ENCODE measurements at regions not wholly inside any gene's neighbourhood (a gene's known extent, or its start where the extent isn't known, plus 50 kb on each side); places are given as distances from the start of the nearest gene placed in this dataset.
A peak's percentile ranks its signal among the peaks of the same experiment; 100 is the strongest.

- no TSS peak for BruUV-seq (replicated peaks)
- peaks cover 14% of the 10 kb centered on the region for H3K4me1 Mint-ChIP-seq (ENCODE audit: insufficient read depth, unreplicated experiment)
- H3K36me3 Mint-ChIP-seq (ENCODE audit: insufficient read depth, unreplicated experiment), result no peaks in the 10 kb centered on the region
- H3K4me3 Mint-ChIP-seq (ENCODE audit: unreplicated experiment), result no peak overlapping the region
- no peaks in the 10 kb centered on the region for H3K9me3 Mint-ChIP-seq (ENCODE audit: unreplicated experiment)
- DNase-seq (ENCODE audit: unreplicated experiment), result peak; percentile 49
- TF ChIP-seq CTCF (IDR thresholded peaks at IDR 0.05; ENCODE audit: unreplicated experiment), result no peak
- CTCF ChIA-PET, result no interaction called here
- peak overlapping the region; percentile 39 for H3K27ac Mint-ChIP-seq (ENCODE audit: low read depth, unreplicated experiment)
- H3K27me3 Mint-ChIP-seq (ENCODE audit: insufficient read depth, unreplicated experiment), result no peaks in the 10 kb centered on the region
- intact Hi-C loops (cut with micrococcal nuclease), result no loop called here
- POLR2A ChIA-PET, result no interaction called here
These were observed 511.8 kb downstream of the METTL15 start for GRCh38 chr11:28619846-28620540.

GRCh38 chr11:28618416-28618815 lies 510.2 kb downstream of the METTL15 start:
- intact Hi-C loops (cut with micrococcal nuclease), result no loop called here
- TF ChIP-seq CTCF (IDR thresholded peaks at IDR 0.05; ENCODE audit: unreplicated experiment), result no peak
- ChIA-PET POLR2A (no interaction called here), CTCF (no interaction called here)
- no TSS peak for BruUV-seq (replicated peaks)
- no peak overlapping the region for H3K27ac Mint-ChIP-seq (ENCODE audit: low read depth, unreplicated experiment)
- no peaks in the 10 kb centered on the region for H3K9me3 Mint-ChIP-seq (ENCODE audit: unreplicated experiment)
- no peaks in the 10 kb centered on the region for H3K36me3 Mint-ChIP-seq (ENCODE audit: insufficient read depth, unreplicated experiment)
- H3K27me3 Mint-ChIP-seq (ENCODE audit: insufficient read depth, unreplicated experiment), result no peaks in the 10 kb centered on the region
- no peak for DNase-seq (ENCODE audit: unreplicated experiment)
- H3K4me1 Mint-ChIP-seq (ENCODE audit: insufficient read depth, unreplicated experiment), result peaks cover 14% of the 10 kb centered on the region
- H3K4me3 Mint-ChIP-seq (ENCODE audit: unreplicated experiment), result no peak overlapping the region

GRCh38 chr11:28616160-28616965 lies 508.2 kb downstream of the METTL15 start:
- peaks cover 14% of the 10 kb centered on the region for H3K4me1 Mint-ChIP-seq (ENCODE audit: insufficient read depth, unreplicated experiment)

More at GRCh38 chr11:28616160-28616965, 508.2 kb downstream of the METTL15 start:
- BruUV-seq (replicated peaks), result no TSS peak
- no peak for DNase-seq (ENCODE audit: unreplicated experiment)
- no peaks in the 10 kb centered on the region for H3K36me3 Mint-ChIP-seq (ENCODE audit: insufficient read depth, unreplicated experiment)
- intact Hi-C loops (cut with micrococcal nuclease), result no loop called here
- no peaks in the 10 kb centered on the region for H3K27me3 Mint-ChIP-seq (ENCODE audit: insufficient read depth, unreplicated experiment)
- POLR2A ChIA-PET, result interaction anchor here (0.7 kb wide), 1 partner anchor 328 kb away, joined by 3 read pairs; no protein-coding TSS in a partner anchor
- TF ChIP-seq CTCF (IDR thresholded peaks at IDR 0.05; ENCODE audit: unreplicated experiment), result no peak
- H3K9me3 Mint-ChIP-seq (ENCODE audit: unreplicated experiment), result no peaks in the 10 kb centered on the region
- CTCF ChIA-PET, result no interaction called here
- H3K4me3 Mint-ChIP-seq (ENCODE audit: unreplicated experiment), result no peak overlapping the region
- H3K27ac Mint-ChIP-seq (ENCODE audit: low read depth, unreplicated experiment), result no peak overlapping the region
